HepG2 (cell line): ENCODE measurements at regions not wholly inside any gene's neighbourhood (a gene's known extent, or its start where the extent isn't known, plus 50 kb on each side); places are given as distances from the start of the nearest gene placed in this dataset.

ENCODE experiments used
- CEBPZ ChIP-seq: IDR thresholded peaks from 2 replicates; pipeline ENCODE4 v1.6.1; 2012; ENCODE audit warnings: low read length, improper control_type of control experiment
- CTCF ChIP-seq: sonication (generic); formaldehyde crosslinking; IDR thresholded peaks from 2 replicates; pipeline ENCODE4 v1.5.0; 2020; ENCODE audit warnings: mild to moderate bottlenecking, missing genetic modification reagents, moderate library complexity
- FOXA3 ChIP-seq: IDR thresholded peaks from 2 replicates; pipeline ENCODE4 v1.6.1; 2016; ENCODE audit warnings: missing genetic modification reagents, missing compliant biosample characterization
- THAP8 ChIP-seq: sonication (generic); formaldehyde crosslinking; IDR thresholded peaks from 2 replicates; pipeline ENCODE4 v1.5.1; 2020; ENCODE audit warnings: missing genetic modification reagents, mild to moderate bottlenecking, borderline replicate concordance
- USF2 ChIP-seq, 2 experiments: sonication (generic) in 1 of 2; formaldehyde crosslinking in 1 of 2; IDR thresholded peaks; 2 replicates each; pipeline versions ENCODE4 v1.5.1 to v1.6.1; 2011 to 2020; ENCODE audit warnings: borderline replicate concordance in 1 of 2, low read depth in 1 of 2, low read length in 1 of 2, mild to moderate bottlenecking in 1 of 2, missing genetic modification reagents in 1 of 2, moderate library complexity in 1 of 2
- TF ChIP-seq, protein P1 (sequence below): IDR thresholded peaks from 2 replicates; pipeline ENCODE4 v1.6.1; 2016; ENCODE audit warnings: mild to moderate bottlenecking, missing biosample characterization, missing genetic modification reagents

DNA sequence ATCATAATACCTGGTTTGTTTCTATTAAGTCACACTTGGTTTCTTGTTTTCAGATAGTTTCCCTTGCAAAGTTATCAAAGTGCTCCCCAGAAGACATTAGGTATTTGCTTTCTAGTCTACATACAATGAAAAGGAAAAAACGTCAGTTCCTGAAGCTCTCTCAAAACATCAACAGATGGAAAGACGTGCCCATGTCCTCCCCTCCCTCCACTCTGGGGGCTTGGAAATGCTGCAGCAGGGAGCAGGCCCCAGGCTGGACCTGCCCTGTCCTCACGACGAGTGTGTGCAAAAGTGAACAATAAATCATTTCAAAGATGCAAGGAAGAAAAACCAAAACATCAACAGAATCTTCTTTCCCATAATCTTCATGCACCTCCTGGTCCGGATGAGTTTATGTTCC lies 118.5 kb downstream of the USP22 start:
- TF ChIP-seq CEBPZ (no peak), CTCF (CRISPR knock-in tag) (no peak), THAP8 (CRISPR knock-in tag) (no peak), FOXA3 (CRISPR knock-in tag) (no peak), USF2 (IDR thresholded peaks at IDR 0.05; ENCODE audit: low read depth, low read length) (no peak), USF2 (CRISPR knock-in tag; IDR thresholded peaks at IDR 0.05; ENCODE audit: borderline replicate concordance) (no peak)
- TF ChIP-seq, protein P1, sequence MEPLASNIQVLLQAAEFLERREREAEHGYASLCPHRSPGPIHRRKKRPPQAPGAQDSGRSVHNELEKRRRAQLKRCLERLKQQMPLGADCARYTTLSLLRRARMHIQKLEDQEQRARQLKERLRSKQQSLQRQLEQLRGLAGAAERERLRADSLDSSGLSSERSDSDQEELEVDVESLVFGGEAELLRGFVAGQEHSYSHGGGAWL (CRISPR knock-in tag) = no peak
